ENCODE measurements at regions not wholly inside any gene's neighbourhood (a gene's known extent, or its start where the extent isn't known, plus 50 kb on each side); places are given as distances from the start of the nearest gene placed in this dataset.
"Not testable (repeated sequence)": the region's sequence is repeated elsewhere in the genome, so short reads cannot be mapped to it uniquely, and the experiment has no call there.

- H3K36me3 ChIP-seq (replicated peaks; ENCODE audit: control insufficient read depth, insufficient read depth, low read length); H3K4me3 ChIP-seq (ENCODE audit: insufficient read depth, low read depth, low read length); DNase-seq; H3K27me3 ChIP-seq (ENCODE audit: control insufficient read depth, insufficient read depth, low read length): not testable (repeated sequence)
Measured at GRCh38 chr20:29311046-29311445, 1946.4 kb upstream of the DEFB115 start.

GRCh38 chr20:29312679-29313078 is 1944.8 kb upstream of the DEFB115 start:
- H3K36me3 ChIP-seq (replicated peaks; ENCODE audit: control insufficient read depth, insufficient read depth, low read length); DNase-seq; H3K27me3 ChIP-seq (ENCODE audit: control insufficient read depth, insufficient read depth, low read length); H3K4me3 ChIP-seq (ENCODE audit: insufficient read depth, low read depth, low read length): not testable (repeated sequence)

GRCh38 chr20:29313481-29313880 is 1944.0 kb upstream of the DEFB115 start:
- no peak for DNase-seq
- no peaks in the 10 kb centered on the region for H3K27me3 ChIP-seq (ENCODE audit: control insufficient read depth, insufficient read depth, low read length)
- H3K36me3 ChIP-seq (replicated peaks; ENCODE audit: control insufficient read depth, insufficient read depth, low read length): no peaks in the 10 kb centered on the region

GRCh38 chr20:29314294-29314693 is 1943.2 kb upstream of the DEFB115 start:
- Histone ChIP-seq H3K36me3 (replicated peaks; ENCODE audit: control insufficient read depth, insufficient read depth, low read length) (no peaks in the 10 kb centered on the region), H3K27me3 (ENCODE audit: control insufficient read depth, insufficient read depth, low read length) (no peaks in the 10 kb centered on the region)
- DNase-seq: no peak

More at GRCh38 chr20:29313481-29313880, 1944.0 kb upstream of the DEFB115 start:
- H3K4me3 ChIP-seq (ENCODE audit: insufficient read depth, low read depth, low read length): no peak overlapping the region

GRCh38 chr20:29318871-29319461 is 1938.5 kb upstream of the DEFB115 start:
- no peak for DNase-seq
- H3K27me3 ChIP-seq (ENCODE audit: control insufficient read depth, insufficient read depth, low read length): no peaks in the 10 kb centered on the region
- no peak overlapping the region for H3K4me3 ChIP-seq (ENCODE audit: insufficient read depth, low read depth, low read length)
- no peaks in the 10 kb centered on the region for H3K36me3 ChIP-seq (replicated peaks; ENCODE audit: control insufficient read depth, insufficient read depth, low read length)

More at GRCh38 chr20:29314294-29314693, 1943.2 kb upstream of the DEFB115 start:
- no peak overlapping the region for H3K4me3 ChIP-seq (ENCODE audit: insufficient read depth, low read depth, low read length)

GRCh38 chr20:29319725-29320124 is 1937.7 kb upstream of the DEFB115 start:
- Histone ChIP-seq H3K4me3 (ENCODE audit: insufficient read depth, low read depth, low read length) (no peak overlapping the region; the same call in 1 of the 2 replicates), H3K36me3 (replicated peaks; ENCODE audit: control insufficient read depth, insufficient read depth, low read length) (no peaks in the 10 kb centered on the region), H3K27me3 (ENCODE audit: control insufficient read depth, insufficient read depth, low read length) (no peaks in the 10 kb centered on the region)
- no peak for DNase-seq

- not testable (repeated sequence) for H3K4me3 ChIP-seq (ENCODE audit: insufficient read depth, low read depth, low read length); H3K27me3 ChIP-seq (ENCODE audit: control insufficient read depth, insufficient read depth, low read length); H3K36me3 ChIP-seq (replicated peaks; ENCODE audit: control insufficient read depth, insufficient read depth, low read length); DNase-seq
Measured at GRCh38 chr20:29320216-29320949, 1937.1 kb upstream of the DEFB115 start.

- H3K4me3 ChIP-seq (ENCODE audit: insufficient read depth, low read depth, low read length); H3K36me3 ChIP-seq (replicated peaks; ENCODE audit: control insufficient read depth, insufficient read depth, low read length); H3K27me3 ChIP-seq (ENCODE audit: control insufficient read depth, insufficient read depth, low read length); DNase-seq: not testable (repeated sequence)
Measured at GRCh38 chr20:29323631-29324515, 1933.6 kb upstream of the DEFB115 start.

- DNase-seq; H3K27me3 ChIP-seq (ENCODE audit: control insufficient read depth, insufficient read depth, low read length); H3K36me3 ChIP-seq (replicated peaks; ENCODE audit: control insufficient read depth, insufficient read depth, low read length); H3K4me3 ChIP-seq (ENCODE audit: insufficient read depth, low read depth, low read length): not testable (repeated sequence)
Measured at GRCh38 chr20:29324516-29325303, 1932.8 kb upstream of the DEFB115 start.

- DNase-seq: no peak
- Histone ChIP-seq H3K4me3 (ENCODE audit: insufficient read depth, low read depth, low read length) (no peak overlapping the region), H3K27me3 (ENCODE audit: control insufficient read depth, insufficient read depth, low read length) (no peaks in the 10 kb centered on the region), H3K36me3 (replicated peaks; ENCODE audit: control insufficient read depth, insufficient read depth, low read length) (no peaks in the 10 kb centered on the region)
Measured at GRCh38 chr20:29325304-29325640, 1932.2 kb upstream of the DEFB115 start.

- not testable (repeated sequence) for H3K4me3 ChIP-seq (ENCODE audit: insufficient read depth, low read depth, low read length); DNase-seq; H3K36me3 ChIP-seq (replicated peaks; ENCODE audit: control insufficient read depth, insufficient read depth, low read length); H3K27me3 ChIP-seq (ENCODE audit: control insufficient read depth, insufficient read depth, low read length)
Measured at GRCh38 chr20:29325781-29326180, 1931.7 kb upstream of the DEFB115 start.

- Histone ChIP-seq H3K36me3 (replicated peaks; ENCODE audit: control insufficient read depth, insufficient read depth, low read length) (no peaks in the 10 kb centered on the region), H3K27me3 (ENCODE audit: control insufficient read depth, insufficient read depth, low read length) (no peaks in the 10 kb centered on the region), H3K4me3 (ENCODE audit: insufficient read depth, low read depth, low read length) (no peak overlapping the region)
- peak; percentile 50 for DNase-seq
Measured at GRCh38 chr20:29326376-29327070, 1930.9 kb upstream of the DEFB115 start.

- H3K27me3 ChIP-seq (ENCODE audit: control insufficient read depth, insufficient read depth, low read length); H3K4me3 ChIP-seq (ENCODE audit: insufficient read depth, low read depth, low read length); H3K36me3 ChIP-seq (replicated peaks; ENCODE audit: control insufficient read depth, insufficient read depth, low read length): not testable (repeated sequence)
- peak; percentile 67 for DNase-seq
Measured at GRCh38 chr20:29327600-29328420, 1929.7 kb upstream of the DEFB115 start.

Data from H7 (cell line).